Neural cell (in vitro differentiated cells): ENCODE measurements at regions not wholly inside any gene's neighbourhood (a gene's known extent, or its start where the extent isn't known, plus 50 kb on each side); places are given as distances from the start of the nearest gene placed in this dataset.

Experiments
- H2AFZ ChIP-seq: fragments of 200-600, 300-800 bp; sonication (generic), shearing (Covaris generic); 2 replicates; pipeline ENCODE4 v1.6.0; 2014; ENCODE audit warnings: low read depth, mild to moderate bottlenecking, antibody characterized with exemption, low read length, moderate library complexity
- H3F3A ChIP-seq: fragments of 200-600 bp; shearing (Covaris generic); 2 replicates; pipeline ENCODE4 v1.6.1; 2016; ENCODE audit warnings: mild to moderate bottlenecking, moderate library complexity, mixed read lengths, antibody characterized with exemption, low read length; ENCODE audit not compliant: insufficient read depth, poor library complexity, severe bottlenecking
- H3K27ac ChIP-seq: fragments of 200-600, 300-800 bp; sonication (generic), shearing (Covaris generic); 2 replicates; pipeline ENCODE4 v1.5.1; 2014; ENCODE audit warnings: mild to moderate bottlenecking, low read length, moderate library complexity
- H3K27me3 ChIP-seq: fragments of 300-800, 200-600 bp; sonication (generic), shearing (Covaris generic); 2 replicates; pipeline ENCODE4 v1.6.0; 2014; ENCODE audit warnings: mild to moderate bottlenecking, low read depth, low read length, moderate library complexity; ENCODE audit not compliant: insufficient read depth
- H3K36me3 ChIP-seq: fragments of 300-800, 200-600 bp; sonication (generic), shearing (Covaris generic); 2 replicates; pipeline ENCODE4 v1.5.1; 2014; ENCODE audit warnings: mild to moderate bottlenecking, antibody characterized with exemption, low read length, moderate library complexity; ENCODE audit not compliant: insufficient read depth
- H3K4me2 ChIP-seq: fragments of 300-800, 200-600 bp; sonication (generic), shearing (Covaris generic); 2 replicates; pipeline ENCODE4 v1.6.0; 2014; ENCODE audit warnings: mild to moderate bottlenecking, low read length
- H3K4me3 ChIP-seq: fragments of 300-800, 200-600 bp; sonication (generic), shearing (Covaris generic); 2 replicates; pipeline ENCODE4 v1.5.1; 2014; ENCODE audit warnings: mild to moderate bottlenecking, low read length, moderate library complexity
- H3K79me2 ChIP-seq: fragments of 200-600 bp; shearing (Covaris generic); replicated peaks from 2 replicates; pipeline ENCODE4 v1.6.0; 2014; ENCODE audit warnings: mild to moderate bottlenecking, low read length, moderate library complexity; ENCODE audit not compliant: insufficient read depth
- H3K9ac ChIP-seq: fragments of 300-800, 200-600 bp; sonication (generic), shearing (Covaris generic); 2 replicates; pipeline ENCODE4 v1.6.1; 2016; ENCODE audit warnings: mild to moderate bottlenecking, low read length, mixed read lengths
- H3K9me2 ChIP-seq: fragments of 200-600 bp; shearing (Covaris generic); 2 replicates; pipeline ENCODE4 v1.6.1; 2016; ENCODE audit warnings: mild to moderate bottlenecking, low read length, mixed read lengths; ENCODE audit not compliant: insufficient read depth
- H3K9me3 ChIP-seq: fragments of 200-600, 300-800 bp; sonication (generic), shearing (Covaris generic); 2 replicates; pipeline ENCODE4 v1.6.1; 2016; ENCODE audit warnings: mild to moderate bottlenecking, mixed run types, low read length, moderate library complexity, mixed read lengths
- H4K20me1 ChIP-seq: fragments of 200-600 bp; shearing (Covaris generic); 2 replicates; pipeline ENCODE4 v1.6.1; 2016; ENCODE audit warnings: mild to moderate bottlenecking, mixed run types; ENCODE audit not compliant: insufficient read depth
- EP300 ChIP-seq: fragments of 450-650 bp; conservative IDR thresholded peaks from 2 replicates; pipeline ENCODE4 v1.6.1; 2014; ENCODE audit warnings: antibody characterized with exemption, mild to moderate bottlenecking, moderate library complexity; ENCODE audit not compliant: poor library complexity, severe bottlenecking
- EZH2 ChIP-seq: fragments of 200-600, 300-800 bp; shearing (Covaris generic), sonication (generic); IDR thresholded peaks from 2 replicates; pipeline ENCODE4 v1.6.1; 2014; ENCODE audit warnings: antibody characterized with exemption, low read length, borderline replicate concordance, mild to moderate bottlenecking; ENCODE audit not compliant: insufficient read depth, poor library complexity, severe bottlenecking
- MXI1 ChIP-seq: fragments of 450-650 bp; conservative IDR thresholded peaks from 2 replicates; pipeline ENCODE4 v1.6.1; 2014; ENCODE audit warnings: antibody characterized with exemption, mild to moderate bottlenecking; ENCODE audit not compliant: poor library complexity, severe bottlenecking
- POLR2AphosphoS5 ChIP-seq: IDR thresholded peaks from 2 replicates; pipeline ENCODE4 v1.6.1; 2012
- RAD21 ChIP-seq: fragments of 450-650 bp; conservative IDR thresholded peaks from 2 replicates; pipeline ENCODE4 v1.6.1; 2014; ENCODE audit warnings: antibody characterized with exemption, mild to moderate bottlenecking, moderate library complexity
- SMC3 ChIP-seq: fragments of 450-650 bp; conservative IDR thresholded peaks from 2 replicates; pipeline ENCODE4 v1.6.1; 2014; ENCODE audit warnings: antibody characterized with exemption, mild to moderate bottlenecking, moderate library complexity; ENCODE audit not compliant: poor library complexity
- TAF1 ChIP-seq: IDR thresholded peaks from 2 replicates; pipeline ENCODE4 v1.6.1; 2012; ENCODE audit warnings: low read depth
- TF ChIP-seq, protein P1 (sequence below): fragments of 450-650 bp; IDR thresholded peaks from 2 replicates; pipeline ENCODE4 v1.5.1; 2014; ENCODE audit warnings: antibody characterized with exemption, mild to moderate bottlenecking, moderate library complexity; ENCODE audit not compliant: poor library complexity, severe bottlenecking
- TF ChIP-seq, protein P2 (sequence below): IDR thresholded peaks from 2 replicates; pipeline ENCODE4 v1.6.1; 2012; ENCODE audit warnings: borderline replicate concordance

DNA sequence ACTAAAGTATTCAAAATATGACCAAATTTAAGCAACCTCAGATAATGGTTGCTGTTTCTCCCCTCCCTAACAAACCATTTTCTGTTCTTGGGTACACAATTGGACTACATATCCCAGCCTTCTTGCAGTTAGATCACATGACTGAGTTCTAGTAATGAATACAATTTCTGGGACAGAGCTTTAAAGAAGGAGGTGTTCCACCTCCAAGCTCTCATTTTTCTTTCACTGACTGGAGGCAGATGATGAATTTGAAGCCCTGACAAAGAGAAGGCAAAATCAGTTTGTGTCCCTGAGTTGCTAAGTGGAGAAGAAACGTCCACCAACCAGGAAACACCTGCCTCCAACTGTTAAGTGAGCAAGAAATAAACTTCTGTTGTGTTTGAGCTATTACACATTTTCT is 117.2 kb downstream of the LCA5 start:
- H3F3A ChIP-seq, result no peaks in the 10 kb centered on the region
- H2AFZ ChIP-seq, result no peak overlapping the region
- H3K27ac ChIP-seq, result no peak overlapping the region
- H3K27me3 ChIP-seq, result no peaks in the 10 kb centered on the region
- H3K79me2 ChIP-seq, result no peaks in the 10 kb centered on the region
- no peaks in the 10 kb centered on the region for H4K20me1 ChIP-seq
- no peak overlapping the region for H3K4me3 ChIP-seq
- H3K36me3 ChIP-seq, result no peaks in the 10 kb centered on the region
- no peaks in the 10 kb centered on the region for H3K9me3 ChIP-seq
- H3K9ac ChIP-seq, result no peak overlapping the region
- no peak overlapping the region for H3K4me2 ChIP-seq
- H3K9me2 ChIP-seq, result no peaks in the 10 kb centered on the region
- TF ChIP-seq, protein P1, sequence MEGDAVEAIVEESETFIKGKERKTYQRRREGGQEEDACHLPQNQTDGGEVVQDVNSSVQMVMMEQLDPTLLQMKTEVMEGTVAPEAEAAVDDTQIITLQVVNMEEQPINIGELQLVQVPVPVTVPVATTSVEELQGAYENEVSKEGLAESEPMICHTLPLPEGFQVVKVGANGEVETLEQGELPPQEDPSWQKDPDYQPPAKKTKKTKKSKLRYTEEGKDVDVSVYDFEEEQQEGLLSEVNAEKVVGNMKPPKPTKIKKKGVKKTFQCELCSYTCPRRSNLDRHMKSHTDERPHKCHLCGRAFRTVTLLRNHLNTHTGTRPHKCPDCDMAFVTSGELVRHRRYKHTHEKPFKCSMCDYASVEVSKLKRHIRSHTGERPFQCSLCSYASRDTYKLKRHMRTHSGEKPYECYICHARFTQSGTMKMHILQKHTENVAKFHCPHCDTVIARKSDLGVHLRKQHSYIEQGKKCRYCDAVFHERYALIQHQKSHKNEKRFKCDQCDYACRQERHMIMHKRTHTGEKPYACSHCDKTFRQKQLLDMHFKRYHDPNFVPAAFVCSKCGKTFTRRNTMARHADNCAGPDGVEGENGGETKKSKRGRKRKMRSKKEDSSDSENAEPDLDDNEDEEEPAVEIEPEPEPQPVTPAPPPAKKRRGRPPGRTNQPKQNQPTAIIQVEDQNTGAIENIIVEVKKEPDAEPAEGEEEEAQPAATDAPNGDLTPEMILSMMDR, result no peak
- TF ChIP-seq SMC3 (no peak), RAD21 (no peak), POLR2AphosphoS5 (no peak), EZH2 (no peak), EP300 (no peak), MXI1 (no peak)
- TF ChIP-seq, protein P2, sequence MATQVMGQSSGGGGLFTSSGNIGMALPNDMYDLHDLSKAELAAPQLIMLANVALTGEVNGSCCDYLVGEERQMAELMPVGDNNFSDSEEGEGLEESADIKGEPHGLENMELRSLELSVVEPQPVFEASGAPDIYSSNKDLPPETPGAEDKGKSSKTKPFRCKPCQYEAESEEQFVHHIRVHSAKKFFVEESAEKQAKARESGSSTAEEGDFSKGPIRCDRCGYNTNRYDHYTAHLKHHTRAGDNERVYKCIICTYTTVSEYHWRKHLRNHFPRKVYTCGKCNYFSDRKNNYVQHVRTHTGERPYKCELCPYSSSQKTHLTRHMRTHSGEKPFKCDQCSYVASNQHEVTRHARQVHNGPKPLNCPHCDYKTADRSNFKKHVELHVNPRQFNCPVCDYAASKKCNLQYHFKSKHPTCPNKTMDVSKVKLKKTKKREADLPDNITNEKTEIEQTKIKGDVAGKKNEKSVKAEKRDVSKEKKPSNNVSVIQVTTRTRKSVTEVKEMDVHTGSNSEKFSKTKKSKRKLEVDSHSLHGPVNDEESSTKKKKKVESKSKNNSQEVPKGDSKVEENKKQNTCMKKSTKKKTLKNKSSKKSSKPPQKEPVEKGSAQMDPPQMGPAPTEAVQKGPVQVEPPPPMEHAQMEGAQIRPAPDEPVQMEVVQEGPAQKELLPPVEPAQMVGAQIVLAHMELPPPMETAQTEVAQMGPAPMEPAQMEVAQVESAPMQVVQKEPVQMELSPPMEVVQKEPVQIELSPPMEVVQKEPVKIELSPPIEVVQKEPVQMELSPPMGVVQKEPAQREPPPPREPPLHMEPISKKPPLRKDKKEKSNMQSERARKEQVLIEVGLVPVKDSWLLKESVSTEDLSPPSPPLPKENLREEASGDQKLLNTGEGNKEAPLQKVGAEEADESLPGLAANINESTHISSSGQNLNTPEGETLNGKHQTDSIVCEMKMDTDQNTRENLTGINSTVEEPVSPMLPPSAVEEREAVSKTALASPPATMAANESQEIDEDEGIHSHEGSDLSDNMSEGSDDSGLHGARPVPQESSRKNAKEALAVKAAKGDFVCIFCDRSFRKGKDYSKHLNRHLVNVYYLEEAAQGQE, result no peak

DNA sequence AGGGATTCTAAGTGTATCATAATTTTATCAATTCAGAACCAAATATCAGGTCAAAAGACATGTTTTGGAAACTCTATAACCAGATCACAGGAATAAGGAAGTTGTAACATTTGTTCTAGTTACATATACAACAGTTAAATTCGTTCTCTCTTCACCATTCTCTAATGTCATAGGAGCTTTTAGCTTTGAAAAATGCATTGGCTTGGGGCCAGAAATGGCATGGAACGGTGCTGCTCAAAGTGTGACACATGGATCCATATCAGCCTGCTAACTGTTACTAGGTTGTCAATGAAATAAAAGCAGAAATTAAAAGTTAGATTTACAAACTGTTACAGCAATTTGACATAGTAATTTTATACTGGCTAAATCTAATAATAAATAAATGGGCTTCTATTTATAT is 120.3 kb downstream of the LCA5 start:
- Histone ChIP-seq H3K79me2 (no peaks in the 10 kb centered on the region), H3K36me3 (no peaks in the 10 kb centered on the region), H3F3A (no peaks in the 10 kb centered on the region), H3K4me3 (no peak overlapping the region), H3K27ac (no peak overlapping the region), H3K4me2 (no peak overlapping the region), H3K27me3 (no peaks in the 10 kb centered on the region), H3K9ac (no peak overlapping the region), H3K9me2 (no peaks in the 10 kb centered on the region), H3K9me3 (no peaks in the 10 kb centered on the region), H2AFZ (no peak overlapping the region), H4K20me1 (no peaks in the 10 kb centered on the region)
- TF ChIP-seq EZH2 (no peak), SMC3 (no peak), MXI1 (no peak), POLR2AphosphoS5 (no peak), EP300 (no peak), TAF1 (no peak), RAD21 (no peak)
- TF ChIP-seq, protein P1, result no peak
- TF ChIP-seq, protein P2, result no peak
